ENCODE measurements at regions not wholly inside any gene's neighbourhood (a gene's known extent, or its start where the extent isn't known, plus 50 kb on each side); places are given as distances from the start of the nearest gene placed in this dataset.

DNA sequence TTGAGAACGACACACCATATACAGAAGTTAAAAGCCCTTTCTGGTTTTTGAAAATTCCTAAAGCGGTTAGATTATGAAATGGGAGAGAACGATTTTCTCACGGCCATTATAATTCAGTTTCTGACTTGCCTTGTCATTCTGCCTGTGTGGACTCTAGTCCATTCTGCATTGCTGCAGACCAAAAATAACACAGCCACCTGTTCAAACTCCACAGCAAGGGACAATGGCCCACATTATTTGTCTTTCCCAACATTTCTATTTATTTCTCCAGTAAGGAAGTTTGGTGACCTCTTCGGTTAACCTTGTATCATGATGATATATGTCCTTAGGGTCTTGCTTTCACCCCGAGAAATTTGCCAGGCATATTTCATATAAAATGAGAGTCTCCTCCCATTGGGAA, 497.7 kb downstream of the BRINP1 start:
- DNase-seq (ENCODE audit: low read depth, low spot score) (no peak), ATAC-seq (no peak)
- Histone ChIP-seq H3K4me3 (ENCODE audit: low read depth in 2 of 2, low read length in 2 of 2) (no peak overlapping the region), H3K9me3 (ENCODE audit: control insufficient read depth, insufficient read depth, low read depth, low read length) (no peaks in the 10 kb centered on the region), H3K27me3 (ENCODE audit: control insufficient read depth, insufficient read depth, low read length) (no peaks in the 10 kb centered on the region), H3K4me1 (ENCODE audit: control insufficient read depth, insufficient read depth, low read length) (no peaks in the 10 kb centered on the region), H3K27ac (ENCODE audit: low read length) (no peak overlapping the region), H3K36me3 (ENCODE audit: control insufficient read depth, insufficient read depth, low read length) (no peaks in the 10 kb centered on the region)
- ChIA-PET CTCF (no interaction called here), POLR2A (no interaction called here)
- intact Hi-C loops (cut with micrococcal nuclease; ENCODE audit: unreplicated experiment) (no loop called here), in situ Hi-C loops (cut with HindIII; ENCODE audit: low pct_unique_long_range_greater_than_20kb, low sequenced_read_pairs) (no loop called here)
- TF ChIP-seq SIN3A (IDR thresholded peaks at IDR 0.05; ENCODE audit: borderline replicate concordance, insufficient read depth, low read depth, low read length): no peak
- no peak for TF ChIP-seq POLR2AphosphoS5 (IDR thresholded peaks at IDR 0.05; ENCODE audit: low read depth, low read length)
- TF ChIP-seq TCF7L2 (IDR thresholded peaks at IDR 0.05; ENCODE audit: low read depth, low read length): no peak
- TF ChIP-seq, protein P1, sequence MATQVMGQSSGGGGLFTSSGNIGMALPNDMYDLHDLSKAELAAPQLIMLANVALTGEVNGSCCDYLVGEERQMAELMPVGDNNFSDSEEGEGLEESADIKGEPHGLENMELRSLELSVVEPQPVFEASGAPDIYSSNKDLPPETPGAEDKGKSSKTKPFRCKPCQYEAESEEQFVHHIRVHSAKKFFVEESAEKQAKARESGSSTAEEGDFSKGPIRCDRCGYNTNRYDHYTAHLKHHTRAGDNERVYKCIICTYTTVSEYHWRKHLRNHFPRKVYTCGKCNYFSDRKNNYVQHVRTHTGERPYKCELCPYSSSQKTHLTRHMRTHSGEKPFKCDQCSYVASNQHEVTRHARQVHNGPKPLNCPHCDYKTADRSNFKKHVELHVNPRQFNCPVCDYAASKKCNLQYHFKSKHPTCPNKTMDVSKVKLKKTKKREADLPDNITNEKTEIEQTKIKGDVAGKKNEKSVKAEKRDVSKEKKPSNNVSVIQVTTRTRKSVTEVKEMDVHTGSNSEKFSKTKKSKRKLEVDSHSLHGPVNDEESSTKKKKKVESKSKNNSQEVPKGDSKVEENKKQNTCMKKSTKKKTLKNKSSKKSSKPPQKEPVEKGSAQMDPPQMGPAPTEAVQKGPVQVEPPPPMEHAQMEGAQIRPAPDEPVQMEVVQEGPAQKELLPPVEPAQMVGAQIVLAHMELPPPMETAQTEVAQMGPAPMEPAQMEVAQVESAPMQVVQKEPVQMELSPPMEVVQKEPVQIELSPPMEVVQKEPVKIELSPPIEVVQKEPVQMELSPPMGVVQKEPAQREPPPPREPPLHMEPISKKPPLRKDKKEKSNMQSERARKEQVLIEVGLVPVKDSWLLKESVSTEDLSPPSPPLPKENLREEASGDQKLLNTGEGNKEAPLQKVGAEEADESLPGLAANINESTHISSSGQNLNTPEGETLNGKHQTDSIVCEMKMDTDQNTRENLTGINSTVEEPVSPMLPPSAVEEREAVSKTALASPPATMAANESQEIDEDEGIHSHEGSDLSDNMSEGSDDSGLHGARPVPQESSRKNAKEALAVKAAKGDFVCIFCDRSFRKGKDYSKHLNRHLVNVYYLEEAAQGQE (IDR thresholded peaks at IDR 0.05; ENCODE audit: insufficient read depth in 1 of 2, low read depth in 2 of 2, low read length in 1 of 2): no peak
- TF ChIP-seq, protein P2, sequence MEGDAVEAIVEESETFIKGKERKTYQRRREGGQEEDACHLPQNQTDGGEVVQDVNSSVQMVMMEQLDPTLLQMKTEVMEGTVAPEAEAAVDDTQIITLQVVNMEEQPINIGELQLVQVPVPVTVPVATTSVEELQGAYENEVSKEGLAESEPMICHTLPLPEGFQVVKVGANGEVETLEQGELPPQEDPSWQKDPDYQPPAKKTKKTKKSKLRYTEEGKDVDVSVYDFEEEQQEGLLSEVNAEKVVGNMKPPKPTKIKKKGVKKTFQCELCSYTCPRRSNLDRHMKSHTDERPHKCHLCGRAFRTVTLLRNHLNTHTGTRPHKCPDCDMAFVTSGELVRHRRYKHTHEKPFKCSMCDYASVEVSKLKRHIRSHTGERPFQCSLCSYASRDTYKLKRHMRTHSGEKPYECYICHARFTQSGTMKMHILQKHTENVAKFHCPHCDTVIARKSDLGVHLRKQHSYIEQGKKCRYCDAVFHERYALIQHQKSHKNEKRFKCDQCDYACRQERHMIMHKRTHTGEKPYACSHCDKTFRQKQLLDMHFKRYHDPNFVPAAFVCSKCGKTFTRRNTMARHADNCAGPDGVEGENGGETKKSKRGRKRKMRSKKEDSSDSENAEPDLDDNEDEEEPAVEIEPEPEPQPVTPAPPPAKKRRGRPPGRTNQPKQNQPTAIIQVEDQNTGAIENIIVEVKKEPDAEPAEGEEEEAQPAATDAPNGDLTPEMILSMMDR (IDR thresholded peaks at IDR 0.05): no peak
- no TSS peak for BruUV-seq (replicated peaks)

- Histone ChIP-seq H3K36me3 (ENCODE audit: control insufficient read depth, insufficient read depth, low read length) (no peaks in the 10 kb centered on the region), H3K27ac (ENCODE audit: low read length) (no peak overlapping the region), H3K4me1 (ENCODE audit: control insufficient read depth, insufficient read depth, low read length) (no peaks in the 10 kb centered on the region), H3K9me3 (ENCODE audit: control insufficient read depth, insufficient read depth, low read depth, low read length) (no peaks in the 10 kb centered on the region), H3K27me3 (ENCODE audit: control insufficient read depth, insufficient read depth, low read length) (no peaks in the 10 kb centered on the region), H3K4me3 (ENCODE audit: low read depth in 2 of 2, low read length in 2 of 2) (no peak overlapping the region)
- TF ChIP-seq POLR2AphosphoS5 (IDR thresholded peaks at IDR 0.05; ENCODE audit: low read depth, low read length) (no peak), SIN3A (IDR thresholded peaks at IDR 0.05; ENCODE audit: borderline replicate concordance, insufficient read depth, low read depth, low read length) (no peak), TCF7L2 (IDR thresholded peaks at IDR 0.05; ENCODE audit: low read depth, low read length) (no peak)
- TF ChIP-seq, protein P1 (IDR thresholded peaks at IDR 0.05; ENCODE audit: insufficient read depth in 1 of 2, low read depth in 2 of 2, low read length in 1 of 2): no peak
- TF ChIP-seq, protein P2 (IDR thresholded peaks at IDR 0.05): no peak
- ChIA-PET CTCF (no interaction called here), POLR2A (no interaction called here)
- DNase-seq (ENCODE audit: low read depth, low spot score) (no peak), ATAC-seq (no peak)
- in situ Hi-C loops (cut with HindIII; ENCODE audit: low pct_unique_long_range_greater_than_20kb, low sequenced_read_pairs) (no loop called here), intact Hi-C loops (cut with micrococcal nuclease; ENCODE audit: unreplicated experiment) (no loop called here)
- BruUV-seq (replicated peaks): no TSS peak
Measured at GRCh38 chr9:118882684-118883083, 486.6 kb downstream of the BRINP1 start.

Data from Panc1 (cell line).